Neural progenitor cell (in vitro differentiated cells): ENCODE measurements at regions not wholly inside any gene's neighbourhood (a gene's known extent, or its start where the extent isn't known, plus 50 kb on each side); places are given as distances from the start of the nearest gene placed in this dataset.

Experiments
- EZH2 ChIP-seq: fragments of 200-600 bp; sonication (generic); IDR thresholded peaks from 2 replicates; pipeline ENCODE4 v1.6.1; 2017; ENCODE audit warnings: antibody characterized with exemption, mild to moderate bottlenecking, moderate library complexity
- TF ChIP-seq, protein P1 (sequence below): fragments of 200-600 bp; sonication (generic); IDR thresholded peaks from 2 replicates; pipeline ENCODE4 v1.5.1; 2017; ENCODE audit warnings: antibody characterized with exemption, mild to moderate bottlenecking

DNA sequence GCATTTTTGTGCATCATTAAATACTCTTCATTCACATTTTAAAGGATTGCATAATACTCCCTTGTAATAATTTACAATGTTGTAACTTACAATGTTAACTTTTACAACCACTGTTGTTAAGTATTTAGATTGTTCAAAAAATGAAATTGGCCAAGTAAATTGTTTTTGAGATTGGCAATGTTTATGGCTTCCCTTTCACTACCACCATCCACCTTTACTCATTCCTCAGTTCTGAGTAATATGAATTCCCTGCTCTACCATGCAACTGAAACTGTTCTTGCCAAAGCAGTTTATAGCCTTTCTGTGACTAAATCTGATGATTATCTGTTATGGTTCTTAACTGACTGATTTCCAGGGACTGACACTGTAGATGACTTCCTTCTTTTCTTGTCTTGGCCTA lies 80.5 kb upstream of the TMEM106B start:
- TF ChIP-seq, protein P1, sequence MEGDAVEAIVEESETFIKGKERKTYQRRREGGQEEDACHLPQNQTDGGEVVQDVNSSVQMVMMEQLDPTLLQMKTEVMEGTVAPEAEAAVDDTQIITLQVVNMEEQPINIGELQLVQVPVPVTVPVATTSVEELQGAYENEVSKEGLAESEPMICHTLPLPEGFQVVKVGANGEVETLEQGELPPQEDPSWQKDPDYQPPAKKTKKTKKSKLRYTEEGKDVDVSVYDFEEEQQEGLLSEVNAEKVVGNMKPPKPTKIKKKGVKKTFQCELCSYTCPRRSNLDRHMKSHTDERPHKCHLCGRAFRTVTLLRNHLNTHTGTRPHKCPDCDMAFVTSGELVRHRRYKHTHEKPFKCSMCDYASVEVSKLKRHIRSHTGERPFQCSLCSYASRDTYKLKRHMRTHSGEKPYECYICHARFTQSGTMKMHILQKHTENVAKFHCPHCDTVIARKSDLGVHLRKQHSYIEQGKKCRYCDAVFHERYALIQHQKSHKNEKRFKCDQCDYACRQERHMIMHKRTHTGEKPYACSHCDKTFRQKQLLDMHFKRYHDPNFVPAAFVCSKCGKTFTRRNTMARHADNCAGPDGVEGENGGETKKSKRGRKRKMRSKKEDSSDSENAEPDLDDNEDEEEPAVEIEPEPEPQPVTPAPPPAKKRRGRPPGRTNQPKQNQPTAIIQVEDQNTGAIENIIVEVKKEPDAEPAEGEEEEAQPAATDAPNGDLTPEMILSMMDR = no peak
- no peak for TF ChIP-seq EZH2
